Testis (tissue), 2 donors: ENCODE measurements at regions not wholly inside any gene's neighbourhood (a gene's known extent, or its start where the extent isn't known, plus 50 kb on each side); places are given as distances from the start of the nearest gene placed in this dataset.
"Not testable (repeated sequence)": the region's sequence is repeated elsewhere in the genome, so short reads cannot be mapped to it uniquely, and the experiment has no call there.

Source experiments
- DNase-seq: peaks from one replicate; pipeline ENCODE4 v3.0.0-alpha.2; 2019
- H3K27ac ChIP-seq, 2 donors: fragments of 200-600 bp; sonication (generic); one replicate each; pipeline ENCODE4 v1.5.1; 2019
- H3K27me3 ChIP-seq: fragments of 200-600 bp; sonication (generic); one replicate; pipeline ENCODE4 v1.5.1; 2019
- H3K36me3 ChIP-seq: fragments of 200-600 bp; sonication (generic); one replicate; pipeline ENCODE4 v1.5.1; 2017; ENCODE audit warnings: low read depth; ENCODE audit errors: missing control alignments
- H3K4me1 ChIP-seq: fragments of 200-600 bp; sonication (generic); one replicate; pipeline ENCODE4 v1.5.1; 2019
- H3K4me3 ChIP-seq, 2 donors: fragments of 200-600 bp; sonication (generic); one replicate each; pipeline ENCODE4 v1.5.1; 2017 to 2019
- H3K9me3 ChIP-seq: fragments of 200-600 bp; sonication (generic); one replicate; pipeline ENCODE4 v1.5.1; 2017
- POLR2A ChIP-seq: fragments of 450-650 bp; IDR thresholded peaks from one replicate; pipeline ENCODE4 v1.6.1; 2017; ENCODE audit warnings: antibody characterized with exemption, mild to moderate bottlenecking, moderate library complexity
- WGBS, 2 donors: methylation state at CpG; one replicate each; pipeline ENCODE4 v1.1.5; 2018; 5-methylcytosine and 5-hydroxymethylcytosine counted together
- intact Hi-C: fragments of 100-400 bp; cut with DNase I; formaldehyde crosslinking; loops from one replicate; pipeline ENCODE4 v1.15.1; 2023; ENCODE audit warnings: low total_unique reads
- TF ChIP-seq, protein P1 (sequence below), 3 experiments: fragments of 450-650 bp in 2 of 3; fragments of 200-600 bp in 1 of 3; sonication (generic) in 1 of 3; IDR thresholded peaks; one replicate each; pipeline ENCODE4 v1.5.1; 2016 to 2019; ENCODE audit warnings: antibody characterized with exemption in 3 of 3, mild to moderate bottlenecking in 2 of 3, moderate library complexity in 1 of 3

DNA sequence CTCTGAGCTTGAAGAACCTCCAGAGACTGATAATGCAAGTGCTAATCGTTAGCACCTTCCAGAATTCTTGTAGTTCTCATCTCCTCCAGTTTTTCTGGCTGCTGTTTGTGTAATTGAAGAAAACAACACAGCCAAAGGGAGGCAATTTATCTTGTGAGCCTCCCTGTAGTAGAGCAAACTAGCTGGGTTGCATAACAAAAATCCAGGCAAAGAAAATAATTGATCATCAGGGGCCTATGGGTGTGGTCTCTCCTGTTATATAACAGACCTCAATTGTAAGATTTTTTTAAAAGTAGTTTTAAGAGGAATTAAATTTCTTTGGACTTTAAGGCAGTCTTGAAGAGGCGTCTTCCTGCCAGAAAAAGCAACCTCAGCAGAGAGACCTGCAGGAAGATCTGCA is 817.0 kb downstream of the CENPC start:
- WGBS, 2 donors, result 54 to 66% methylated on average over 2 of the region's 2 CpGs
- no peak overlapping the region for H3K4me3 ChIP-seq
- H3K27ac ChIP-seq, result no peak overlapping the region
- intact Hi-C loops, result no loop called here
- no peaks in the 10 kb centered on the region for H3K9me3 ChIP-seq
- DNase-seq, result no peak
- TF ChIP-seq, protein P1, sequence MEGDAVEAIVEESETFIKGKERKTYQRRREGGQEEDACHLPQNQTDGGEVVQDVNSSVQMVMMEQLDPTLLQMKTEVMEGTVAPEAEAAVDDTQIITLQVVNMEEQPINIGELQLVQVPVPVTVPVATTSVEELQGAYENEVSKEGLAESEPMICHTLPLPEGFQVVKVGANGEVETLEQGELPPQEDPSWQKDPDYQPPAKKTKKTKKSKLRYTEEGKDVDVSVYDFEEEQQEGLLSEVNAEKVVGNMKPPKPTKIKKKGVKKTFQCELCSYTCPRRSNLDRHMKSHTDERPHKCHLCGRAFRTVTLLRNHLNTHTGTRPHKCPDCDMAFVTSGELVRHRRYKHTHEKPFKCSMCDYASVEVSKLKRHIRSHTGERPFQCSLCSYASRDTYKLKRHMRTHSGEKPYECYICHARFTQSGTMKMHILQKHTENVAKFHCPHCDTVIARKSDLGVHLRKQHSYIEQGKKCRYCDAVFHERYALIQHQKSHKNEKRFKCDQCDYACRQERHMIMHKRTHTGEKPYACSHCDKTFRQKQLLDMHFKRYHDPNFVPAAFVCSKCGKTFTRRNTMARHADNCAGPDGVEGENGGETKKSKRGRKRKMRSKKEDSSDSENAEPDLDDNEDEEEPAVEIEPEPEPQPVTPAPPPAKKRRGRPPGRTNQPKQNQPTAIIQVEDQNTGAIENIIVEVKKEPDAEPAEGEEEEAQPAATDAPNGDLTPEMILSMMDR (IDR thresholded peaks at IDR 0.05), result no peak
- H3K36me3 ChIP-seq, result no peaks in the 10 kb centered on the region
- no peaks in the 10 kb centered on the region for H3K4me1 ChIP-seq
- H3K27me3 ChIP-seq, result no peaks in the 10 kb centered on the region

DNA sequence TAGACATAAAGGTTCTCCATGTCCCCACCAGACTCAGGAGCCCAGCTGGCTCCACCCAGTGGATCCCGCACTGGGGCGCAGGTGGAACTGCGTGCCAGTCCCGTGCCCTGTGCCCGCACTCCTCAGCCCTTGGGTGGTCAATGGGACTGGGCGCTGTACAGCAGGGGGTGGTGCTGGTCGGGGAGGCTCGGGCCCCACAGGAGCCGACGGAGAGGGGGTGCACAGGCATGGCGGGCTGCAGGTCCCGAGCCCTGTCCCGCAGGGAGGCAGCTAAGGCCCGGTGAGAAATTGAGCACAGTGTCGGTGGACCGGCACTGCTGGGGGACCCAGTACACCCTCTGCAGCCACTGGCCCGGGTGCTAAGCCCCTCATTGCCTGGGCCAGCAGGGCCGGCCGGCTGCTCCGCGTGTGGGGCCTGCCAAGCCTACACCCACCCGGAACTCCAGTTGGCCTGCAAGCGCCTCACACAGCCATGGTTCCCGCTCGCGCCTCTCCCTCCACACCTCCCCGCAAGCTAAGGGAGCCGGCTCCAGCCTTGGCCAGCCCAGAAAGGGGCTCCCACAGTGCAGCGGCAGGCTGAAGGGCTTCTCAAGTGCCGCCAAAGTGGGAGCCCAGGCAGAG is 832.9 kb downstream of the CENPC start:
- H3K4me3 ChIP-seq, H3K36me3 ChIP-seq, H3K4me1 ChIP-seq, H3K27ac ChIP-seq, H3K27me3 ChIP-seq, H3K9me3 ChIP-seq, DNase-seq, intact Hi-C loops: not testable (repeated sequence)
- WGBS, 2 donors, result 80 to 89% methylated on average over 2 to 30 of the region's 30 CpGs

DNA sequence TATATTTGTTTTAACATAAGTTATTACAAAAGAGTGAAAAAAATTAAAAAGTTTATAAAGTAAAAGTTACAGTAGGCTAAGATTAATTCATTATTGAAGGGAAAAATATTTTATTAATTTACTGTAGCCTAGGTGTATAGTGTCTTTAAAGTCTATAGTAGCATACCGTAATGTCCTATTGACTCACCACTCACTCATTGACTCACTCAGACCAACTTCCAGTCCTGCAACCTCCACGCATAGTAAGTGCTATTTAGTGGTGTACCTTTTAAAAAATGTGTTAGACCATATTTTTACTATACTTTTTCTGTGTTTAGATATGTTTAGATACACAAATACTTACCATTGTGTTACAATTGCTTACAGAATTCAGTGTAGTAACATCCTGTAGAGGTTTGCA is 841.1 kb downstream of the CENPC start:
- Histone ChIP-seq H3K36me3 (no peaks in the 10 kb centered on the region), H3K27ac (no peak overlapping the region), H3K4me3 (no peak overlapping the region), H3K27me3 (no peaks in the 10 kb centered on the region), H3K9me3 (no peaks in the 10 kb centered on the region), H3K4me1 (no peaks in the 10 kb centered on the region)
- TF ChIP-seq, protein P1 (IDR thresholded peaks at IDR 0.05), result no peak
- no peak for TF ChIP-seq POLR2A
- 97 to 99% methylated on average over 2 of the region's 2 CpGs for WGBS, 2 donors
- DNase-seq, result no peak
- intact Hi-C loops, result no loop called here

DNA sequence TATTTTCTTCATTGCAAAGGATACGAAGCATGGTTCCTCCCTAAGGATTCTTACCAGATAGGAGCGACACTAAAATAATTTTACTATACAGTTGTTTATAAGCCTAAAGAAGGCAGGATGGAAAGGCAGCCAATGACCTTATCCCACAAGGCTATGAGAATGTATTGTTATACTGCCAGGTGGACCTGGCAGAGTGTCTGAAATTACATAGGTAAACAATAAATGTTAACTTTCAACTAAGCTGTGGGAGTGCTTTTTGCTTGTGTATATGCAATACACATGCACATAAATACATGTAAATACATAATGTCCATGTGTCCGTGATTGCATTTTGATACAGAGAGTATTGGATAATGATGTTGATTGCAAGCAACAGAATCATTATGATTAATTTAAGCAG is 850.6 kb downstream of the CENPC start:
- H3K27ac ChIP-seq, result no peak overlapping the region
- no peaks in the 10 kb centered on the region for H3K9me3 ChIP-seq
- no peaks in the 10 kb centered on the region for H3K4me1 ChIP-seq
- 55 to 59% methylated on average over 3 of the region's 3 CpGs for WGBS, 2 donors
- DNase-seq, result no peak
- intact Hi-C loops, result no loop called here
- H3K27me3 ChIP-seq, result no peaks in the 10 kb centered on the region
- TF ChIP-seq POLR2A, result no peak
- TF ChIP-seq, protein P1 (IDR thresholded peaks at IDR 0.05), result no peak
- no peaks in the 10 kb centered on the region for H3K36me3 ChIP-seq
- H3K4me3 ChIP-seq, result no peak overlapping the region

DNA sequence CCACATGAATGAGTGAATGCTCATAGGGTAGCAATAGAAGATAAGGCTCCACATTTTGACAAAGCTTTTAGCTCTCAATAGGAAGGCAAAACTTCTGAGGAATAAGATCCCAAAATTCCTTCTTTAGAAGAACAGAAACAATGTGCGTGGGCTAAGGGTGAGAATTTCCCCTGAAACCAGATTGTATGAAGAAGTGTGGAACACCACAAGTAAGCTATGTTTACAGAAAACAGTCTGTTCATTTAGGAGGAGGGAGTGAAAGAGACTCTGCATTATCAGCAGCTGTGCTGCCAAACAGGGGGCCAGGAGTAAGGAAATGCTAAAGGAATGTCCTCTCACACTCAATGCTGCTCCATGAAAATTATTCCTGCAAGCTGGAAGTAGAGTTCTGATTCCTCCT is 851.6 kb downstream of the CENPC start:
- DNase-seq, result no peak
- 42 to 45% methylated on average over 1 of the region's 1 CpG for WGBS, 2 donors
- TF ChIP-seq, protein P1 (IDR thresholded peaks at IDR 0.05), result no peak
- no peak for TF ChIP-seq POLR2A
- H3K27me3 ChIP-seq, result no peaks in the 10 kb centered on the region
- H3K4me3 ChIP-seq, result no peak overlapping the region
- intact Hi-C loops, result no loop called here
- H3K9me3 ChIP-seq, result no peaks in the 10 kb centered on the region
- no peak overlapping the region for H3K27ac ChIP-seq
- H3K36me3 ChIP-seq, result no peaks in the 10 kb centered on the region
- H3K4me1 ChIP-seq, result no peaks in the 10 kb centered on the region
